H9 (cell line): ENCODE measurements at regions not wholly inside any gene's neighbourhood (a gene's known extent, or its start where the extent isn't known, plus 50 kb on each side); places are given as distances from the start of the nearest gene placed in this dataset.

ENCODE experiments used
- DNase-seq: peaks from one replicate; pipeline ENCODE4 v3.0.0-alpha.2; 2017
- H2AFZ ChIP-seq: one replicate; pipeline ENCODE4 v1.6.1; 2013; ENCODE audit warnings: mild to moderate bottlenecking, low read length, control low read depth, moderate library complexity
- H2AK5ac ChIP-seq: 2 replicates; pipeline ENCODE4 v1.6.1; 2013; ENCODE audit warnings: low read length, control low read depth, mixed read lengths; ENCODE audit not compliant: insufficient read length
- H2BK120ac ChIP-seq: one replicate; pipeline ENCODE4 v1.6.1; 2013; ENCODE audit warnings: low read depth, mild to moderate bottlenecking, low read length, control low read depth, inconsistent platforms; ENCODE audit not compliant: poor library complexity, severe bottlenecking
- H2BK12ac ChIP-seq: 2 replicates; pipeline ENCODE4 v1.6.1; 2013; ENCODE audit warnings: low read length, control low read depth, mixed read lengths, low read depth; ENCODE audit not compliant: insufficient read length
- H2BK15ac ChIP-seq: 2 replicates; pipeline ENCODE4 v1.6.1; 2013; ENCODE audit warnings: low read depth, low read length, control low read depth
- H2BK20ac ChIP-seq: one replicate; pipeline ENCODE4 v1.6.1; 2013; ENCODE audit warnings: low read depth, mild to moderate bottlenecking, low read length, control low read depth, inconsistent platforms; ENCODE audit not compliant: poor library complexity, severe bottlenecking
- H2BK5ac ChIP-seq: 2 replicates; pipeline ENCODE4 v1.6.1; 2013; ENCODE audit warnings: low read length, control low read depth, mixed read lengths; ENCODE audit not compliant: insufficient read length
- H3K14ac ChIP-seq: 2 replicates; pipeline ENCODE4 v1.6.1; 2013; ENCODE audit warnings: low read length, control low read depth; ENCODE audit not compliant: insufficient read depth
- H3K18ac ChIP-seq: 2 replicates; pipeline ENCODE4 v1.6.1; 2013; ENCODE audit warnings: low read depth, mild to moderate bottlenecking, mixed read lengths, low read length, control low read depth; ENCODE audit not compliant: insufficient read length
- H3K23ac ChIP-seq: 2 replicates; pipeline ENCODE4 v1.6.1; 2013; ENCODE audit warnings: low read length, control low read depth, mixed read lengths, low read depth; ENCODE audit not compliant: insufficient read length
- H3K23me2 ChIP-seq: 2 replicates; pipeline ENCODE4 v1.6.1; 2013; ENCODE audit warnings: low read depth, mild to moderate bottlenecking, mixed read lengths, low read length, control low read depth; ENCODE audit not compliant: insufficient read length, poor library complexity, severe bottlenecking
- H3K27ac ChIP-seq: 2 replicates; pipeline ENCODE4 v1.5.1; 2013; ENCODE audit warnings: low read length, control low read depth, mixed read lengths, low read depth; ENCODE audit not compliant: insufficient read length
- H3K27me3 ChIP-seq: 2 replicates; pipeline ENCODE4 v1.6.1; 2013; ENCODE audit warnings: low read length, control low read depth, inconsistent platforms; ENCODE audit not compliant: insufficient read depth
- H3K4ac ChIP-seq: 2 replicates; pipeline ENCODE4 v1.6.1; 2013; ENCODE audit warnings: low read depth, mild to moderate bottlenecking, control low read depth, inconsistent platforms, low read length, moderate library complexity
- H3K4me1 ChIP-seq: 2 replicates; pipeline ENCODE4 v1.6.1; 2013; ENCODE audit warnings: low read length, control low read depth, inconsistent platforms; ENCODE audit not compliant: insufficient read depth
- H3K4me2 ChIP-seq: 2 replicates; pipeline ENCODE4 v1.6.1; 2013; ENCODE audit warnings: low read length, control low read depth, mixed read lengths; ENCODE audit not compliant: insufficient read length, insufficient read depth
- H3K56ac ChIP-seq: 2 replicates; pipeline ENCODE4 v1.6.1; 2013; ENCODE audit warnings: low read depth, mild to moderate bottlenecking, mixed read lengths, low read length, control low read depth; ENCODE audit not compliant: insufficient read length
- H3K79me1 ChIP-seq: 2 replicates; pipeline ENCODE4 v1.6.1; 2013; ENCODE audit warnings: low read depth, mild to moderate bottlenecking, moderate library complexity, low read length, control low read depth, inconsistent platforms; ENCODE audit not compliant: insufficient read depth, poor library complexity, severe bottlenecking
- H3K79me2 ChIP-seq: 2 replicates; pipeline ENCODE4 v1.6.1; 2013; ENCODE audit warnings: low read length, control low read depth, inconsistent platforms; ENCODE audit not compliant: insufficient read depth
- H3K9ac ChIP-seq: 2 replicates; pipeline ENCODE4 v1.6.1; 2013; ENCODE audit warnings: low read length, control low read depth, mixed read lengths; ENCODE audit not compliant: insufficient read length; ENCODE audit errors: extremely low read depth
- H3K9me3 ChIP-seq: one replicate; pipeline ENCODE4 v1.6.1; 2013; ENCODE audit warnings: low read depth, low read length, inconsistent platforms; ENCODE audit not compliant: control insufficient read depth
- H3T11ph ChIP-seq: one replicate; pipeline ENCODE4 v1.6.1; 2013; ENCODE audit warnings: mild to moderate bottlenecking, low read length, control low read depth, inconsistent platforms
- H4K20me1 ChIP-seq: one replicate; pipeline ENCODE4 v1.6.1; 2013; ENCODE audit not compliant: control insufficient read depth, insufficient read length, insufficient read depth
- H4K5ac ChIP-seq: 2 replicates; pipeline ENCODE4 v1.6.1; 2013; ENCODE audit warnings: low read depth, mild to moderate bottlenecking, mixed read lengths, low read length, control low read depth; ENCODE audit not compliant: insufficient read length
- H4K8ac ChIP-seq: replicated peaks from 2 replicates; pipeline ENCODE4 v1.6.1; 2013; ENCODE audit warnings: low read length, control low read depth, mixed read lengths, low read depth; ENCODE audit not compliant: insufficient read length
- H4K91ac ChIP-seq: 2 replicates; pipeline ENCODE4 v1.6.1; 2013; ENCODE audit warnings: low read depth, mild to moderate bottlenecking, moderate library complexity, mixed read lengths, low read length, control low read depth; ENCODE audit not compliant: insufficient read length
- H3K27ac Mint-ChIP-seq, 3 experiments: 2 replicates in 2 of 3; 3 replicates in 1 of 3; pipeline ENCODE4 v1.8.0; 2020 to 2021; ENCODE audit warnings: mixed read lengths in 3 of 3, mild to moderate bottlenecking in 1 of 3, moderate library complexity in 1 of 3
- H3K27me3 Mint-ChIP-seq: 2 replicates; pipeline ENCODE4 v1.8.0; 2021; ENCODE audit warnings: low read depth, mild to moderate bottlenecking, moderate library complexity, mixed read lengths
- H3K36me3 Mint-ChIP-seq, 3 experiments: 2 replicates in 2 of 3; 3 replicates in 1 of 3; pipeline ENCODE4 v1.8.0; 2020 to 2021; ENCODE audit warnings: low read depth in 3 of 3, mixed read lengths in 3 of 3; ENCODE audit not compliant: insufficient read depth in 1 of 3
- H3K4me1 Mint-ChIP-seq, 2 experiments: 2 replicates each; pipeline ENCODE4 v1.8.0; 2020; ENCODE audit warnings: mixed read lengths in 2 of 2
- H3K4me3 Mint-ChIP-seq, 2 experiments: 2 replicates in 1 of 2; 3 replicates in 1 of 2; pipeline ENCODE4 v1.8.0; 2020 to 2021; ENCODE audit warnings: mild to moderate bottlenecking in 2 of 2, mixed read lengths in 2 of 2, moderate library complexity in 1 of 2
- H3K9me3 Mint-ChIP-seq, 2 experiments: 2 replicates in 1 of 2; 3 replicates in 1 of 2; pipeline ENCODE4 v1.8.0; 2020; ENCODE audit warnings: mild to moderate bottlenecking in 2 of 2, mixed read lengths in 2 of 2, moderate library complexity in 1 of 2
- CTCF ChIP-seq: fragments of 200-600 bp; sonication (generic); conservative IDR thresholded peaks from 3 replicates; pipeline ENCODE4 v1.8.0; 2021; ENCODE audit warnings: antibody characterized with exemption, mild to moderate bottlenecking
- WGBS: extraction: QIAGEN DNeasy Blood & Tissue Kit; methylation state at CpG from one replicate; pipeline ENCODE4 v1.1.7; 2013; ENCODE audit warnings: missing lambda C conversion rate, low lambda C conversion rate, mixed read lengths; ENCODE audit not compliant: insufficient read length; ENCODE audit errors: extremely low coverage; 5-methylcytosine and 5-hydroxymethylcytosine counted together

- no peak overlapping the region for H4K5ac ChIP-seq
- H3K18ac ChIP-seq, result no peak overlapping the region
- WGBS, result no CpG with 5 or more reads among the region's 6 CpGs
- H3K23me2 ChIP-seq, result no peaks in the 10 kb centered on the region
- no peak overlapping the region for H2BK120ac ChIP-seq
- TF ChIP-seq CTCF, result no peak
- no peak overlapping the region for H3K4ac ChIP-seq
- no peak overlapping the region for H3K4me2 ChIP-seq
- no peaks in the 10 kb centered on the region for H3K27me3 ChIP-seq
- no peak overlapping the region for H3K23ac ChIP-seq
- no peak for DNase-seq
- no peak overlapping the region for H2BK5ac ChIP-seq
- H2BK12ac ChIP-seq, result no peak overlapping the region
- no peak overlapping the region for H3T11ph ChIP-seq
- no peak overlapping the region for H3K27ac Mint-ChIP-seq
- no peaks in the 10 kb centered on the region for H3K79me1 ChIP-seq
- no peaks in the 10 kb centered on the region for H3K9me3 ChIP-seq
- no peak overlapping the region for H2BK20ac ChIP-seq
- H4K8ac ChIP-seq, result no peak overlapping the region
- no peak overlapping the region for H3K4me3 Mint-ChIP-seq
- no peaks in the 10 kb centered on the region; a peak in 1 of 7 replicates for H3K36me3 Mint-ChIP-seq
- H3K9me3 Mint-ChIP-seq, result no peaks in the 10 kb centered on the region
- H2BK15ac ChIP-seq, result no peak overlapping the region
- no peaks in the 10 kb centered on the region for H3K79me2 ChIP-seq
- H3K27me3 Mint-ChIP-seq, result no peaks in the 10 kb centered on the region
- no peak overlapping the region for H3K9ac ChIP-seq
- peaks cover 6% of the 10 kb centered on the region; the same call in 1 of the 2 replicates for H3K4me1 ChIP-seq
- no peak overlapping the region for H3K14ac ChIP-seq
- no peak overlapping the region for H3K56ac ChIP-seq
- no peak overlapping the region for H2AK5ac ChIP-seq
- H4K91ac ChIP-seq, result no peak overlapping the region
- H4K20me1 ChIP-seq, result no peaks in the 10 kb centered on the region
- no peak overlapping the region for H3K27ac ChIP-seq
- peaks cover 51 to 54% of the 10 kb centered on the region in 2 experiments for H3K4me1 Mint-ChIP-seq
- no peak overlapping the region for H2AFZ ChIP-seq
These were observed 73.3 kb upstream of the ATP10B start for GRCh38 chr5:160925281-160925680.
